HepG2 (cell line): ENCODE measurements at regions not wholly inside any gene's neighbourhood (a gene's known extent, or its start where the extent isn't known, plus 50 kb on each side); places are given as distances from the start of the nearest gene placed in this dataset.

Experiments
- ATAC-seq: fragments of 200-7000 bp; cut with Tn5 transposase; 3 replicates; pipeline ENCODE4 v1.9.1; 2020; ENCODE audit warnings: mild to moderate bottlenecking, moderate library complexity
- BruUV-seq: library from RNA; stranded (reverse); fragments of 400-500 nt; replicated peaks from 2 replicates; lab custom pipeline; 2021; lab: Mats Ljungman, UMichigan
- CTCF ChIA-PET: fragments of 300-600 bp; formaldehyde crosslinking; extraction: SDS; loops from one replicate; lab custom pipeline; 2021; ENCODE audit warnings: low total read pairs, inconsistent platforms, low intra/inter-chr PET ratio; lab: Yijun Ruan, JAX
- POLR2A ChIA-PET: fragments of 350-600 bp; sonication (Branson Sonifier 250); formaldehyde crosslinking; loops from one replicate; lab custom pipeline; 2020; ENCODE audit warnings: antibody characterized with exemption, inconsistent platforms; lab: Yijun Ruan, JAX
- DNase-seq: peaks from one replicate; pipeline ENCODE4 v3.0.0-alpha.2; 2015; ENCODE audit warnings: low spot score
- FAIRE-seq: peaks from 3 replicates; lab custom pipeline; 2011; peaks lifted over from hg19 to GRCh38; lab: Jason Lieb, UNC
- H2AFZ ChIP-seq: one replicate; pipeline ENCODE4 v1.6.1; 2011; ENCODE audit warnings: low read length, inconsistent platforms
- H3K27ac ChIP-seq: fragments of 300-600 bp; 3 replicates; pipeline ENCODE4 v1.8.0; 2011; ENCODE audit warnings: mixed run types, mild to moderate bottlenecking, mixed read lengths, low read length, inconsistent platforms; ENCODE audit not compliant: insufficient read depth; ENCODE audit errors: extremely low read length
- H3K27me3 ChIP-seq, 2 experiments: fragments of 200-600 bp in 1 of 2; 2 replicates in 1 of 2; 3 replicates in 1 of 2; pipeline versions ENCODE4 v1.6.0 to v1.8.0; 2011; ENCODE audit warnings: low read length in 2 of 2, mild to moderate bottlenecking in 2 of 2, moderate library complexity in 2 of 2, inconsistent platforms in 1 of 2; ENCODE audit not compliant: insufficient read depth in 2 of 2, control insufficient read depth in 1 of 2
- H3K36me3 ChIP-seq, 2 experiments: fragments of 200-600 bp in 1 of 2; replicated peaks in 1 of 2; 2 replicates in 1 of 2; 3 replicates in 1 of 2; pipeline versions ENCODE4 v1.5.1 to v1.8.0; 2011; ENCODE audit warnings: low read length in 2 of 2, inconsistent platforms in 1 of 2; ENCODE audit not compliant: insufficient read depth in 2 of 2, control insufficient read depth in 1 of 2
- H3K4me1 ChIP-seq: 2 replicates; pipeline ENCODE4 v1.5.1; 2012; ENCODE audit warnings: low read length, inconsistent platforms; ENCODE audit not compliant: insufficient read depth
- H3K4me2 ChIP-seq: 2 replicates; pipeline ENCODE4 v1.6.0; 2011; ENCODE audit warnings: low read depth, low read length, inconsistent platforms
- H3K4me3 ChIP-seq, 3 experiments: fragments of 200-600 bp in 1 of 3; sonication (generic), shearing (Covaris generic) in 1 of 3; replicated peaks in 1 of 3; 2 replicates each; pipeline ENCODE4 v1.5.1; 2011 to 2016; ENCODE audit warnings: low read length in 3 of 3, inconsistent platforms in 2 of 3, low read depth in 2 of 3, mild to moderate bottlenecking in 2 of 3, control low read depth in 1 of 3, mixed read lengths in 1 of 3; ENCODE audit not compliant: insufficient read depth in 1 of 3
- H3K79me2 ChIP-seq: one replicate; pipeline ENCODE4 v1.6.1; 2011; ENCODE audit warnings: low read length, inconsistent platforms; ENCODE audit not compliant: insufficient read depth
- H3K9ac ChIP-seq: 2 replicates; pipeline ENCODE4 v1.6.0; 2011; ENCODE audit warnings: mild to moderate bottlenecking, low read depth, low read length, inconsistent platforms; ENCODE audit not compliant: insufficient read depth
- H3K9me3 ChIP-seq: 2 replicates; pipeline ENCODE4 v1.5.1; 2012; ENCODE audit warnings: mild to moderate bottlenecking, low read length
- H4K20me1 ChIP-seq: 2 replicates; pipeline ENCODE4 v1.6.0; 2011; ENCODE audit warnings: inconsistent platforms, mild to moderate bottlenecking, low read length, moderate library complexity; ENCODE audit not compliant: insufficient read depth
- FLYWCH1 ChIP-seq: sonication (generic); formaldehyde crosslinking; IDR thresholded peaks from 2 replicates; pipeline ENCODE4 v1.8.1; 2023; ENCODE audit warnings: mild to moderate bottlenecking, missing genetic modification reagents
- HIVEP1 ChIP-seq: sonication (generic); formaldehyde crosslinking; IDR thresholded peaks from 2 replicates; pipeline ENCODE4 v1.4.0; 2020; ENCODE audit warnings: mild to moderate bottlenecking, missing genetic modification reagents
- HOXD1 ChIP-seq: sonication (generic); formaldehyde crosslinking; IDR thresholded peaks from 2 replicates; pipeline ENCODE4 v1.5.0; 2020; ENCODE audit warnings: missing genetic modification reagents
- MAFF ChIP-seq: IDR thresholded peaks from 2 replicates; pipeline ENCODE4 v1.6.1; 2011; ENCODE audit warnings: low read depth, low read length, improper control_type of control experiment
- MAFK ChIP-seq, 2 experiments: IDR thresholded peaks in 1 of 2; conservative IDR thresholded peaks in 1 of 2; 2 replicates each; pipeline ENCODE4 v1.6.1; 2011; ENCODE audit warnings: improper control_type of control experiment in 2 of 2, low read length in 2 of 2
- WIZ ChIP-seq: sonication (generic); formaldehyde crosslinking; IDR thresholded peaks from 2 replicates; pipeline ENCODE4 v1.5.1; 2020; ENCODE audit warnings: mild to moderate bottlenecking, missing genetic modification reagents
- ZBTB25 ChIP-seq: IDR thresholded peaks from 2 replicates; pipeline ENCODE4 v1.6.1; 2018; ENCODE audit warnings: missing genetic modification reagents
- ZNF549 ChIP-seq: sonication (generic); formaldehyde crosslinking; IDR thresholded peaks from 2 replicates; pipeline ENCODE4 v1.5.0; 2020; ENCODE audit warnings: missing genetic modification reagents
- ZNF609 ChIP-seq: sonication (generic); formaldehyde crosslinking; IDR thresholded peaks from 2 replicates; pipeline ENCODE4 v1.4.0; 2020; ENCODE audit warnings: mild to moderate bottlenecking, missing genetic modification reagents, borderline replicate concordance
- ZNF891 ChIP-seq: sonication (generic); formaldehyde crosslinking; IDR thresholded peaks from 2 replicates; pipeline ENCODE4 v1.5.0; 2020; ENCODE audit warnings: mild to moderate bottlenecking, missing genetic modification reagents
- WGBS: methylation state at CpG from one replicate; pipeline ENCODE4 v1.1.6; 2017; ENCODE audit warnings: low lambda C conversion rate; 5-methylcytosine and 5-hydroxymethylcytosine counted together
- in situ Hi-C: cut with HindIII; loops from 2 replicates; pipeline ENCODE4 v1.10.0; 2017; ENCODE audit warnings: low pct_unique_long_range_greater_than_20kb; ENCODE audit not compliant: extremely low pct_ligation_motif_present
- intact Hi-C: fragments of 100-400 bp; cut with micrococcal nuclease; formaldehyde crosslinking; loops from one replicate; pipeline ENCODE4 v1.10.0; 2022; ENCODE audit not compliant: unreplicated experiment

- TF ChIP-seq ZNF609 (CRISPR knock-in tag) (no peak), ZBTB25 (CRISPR knock-in tag) (no peak), HOXD1 (CRISPR knock-in tag) (no peak), HIVEP1 (CRISPR knock-in tag) (no peak), FLYWCH1 (no peak), WIZ (no peak), ZNF891 (no peak)
- TF ChIP-seq, all 625 proteins: peak for 0
Measured at GRCh38 chr12:89286501-89286900, 65.8 kb downstream of the DUSP6 start (continued).

GRCh38 chr12:89281539-89281867 lies 70.8 kb downstream of the DUSP6 start:
- no peak overlapping the region for H3K27ac ChIP-seq
- DNase-seq (no peak), FAIRE-seq (no peak), ATAC-seq (no peak)
- WGBS: 91% methylated on average over 4 of the region's 4 CpGs
- H3K9me3 ChIP-seq: no peaks in the 10 kb centered on the region
- H3K79me2 ChIP-seq: no peaks in the 10 kb centered on the region
- ChIA-PET CTCF (no interaction called here), POLR2A (interaction anchor here (1.1 kb wide), 1 partner anchor 72 kb away, joined by 3 read pairs; no protein-coding TSS in a partner anchor)
- no peak overlapping the region for H3K9ac ChIP-seq
- peaks cover 10% of the 10 kb centered on the region for H3K4me1 ChIP-seq
- peak; percentile 32; the same call in 1 of the 2 replicates for TF ChIP-seq MAFF
- peak; percentile 2 to 56; a peak in 2 of 4 replicates for TF ChIP-seq MAFK (conservative IDR thresholded peaks at IDR 0.05 in 1 of 2, IDR thresholded peaks at IDR 0.05 in 1 of 2; ENCODE audit: low read length in 2 of 2)
- TF ChIP-seq ZNF549 (CRISPR knock-in tag): no peak
- BruUV-seq: no TSS peak
- peak overlapping the region; percentile 49; the same call in 1 of the 2 replicates for H3K4me2 ChIP-seq
- H3K27me3 ChIP-seq: no peaks in the 10 kb centered on the region; a peak in 1 of 5 replicates
- H3K4me3 ChIP-seq: 0 out of 6 replicates have a peak overlapping the region, but pooled peaks of 1 of the 3 experiments have one; percentile 28
- H2AFZ ChIP-seq: no peak overlapping the region
- intact Hi-C loops: no loop called here
- in situ Hi-C loops: no loop called here
- no peaks in the 10 kb centered on the region for H4K20me1 ChIP-seq
- no peaks in the 10 kb centered on the region for H3K36me3 ChIP-seq
